Ovary (tissue), 7 donors: ENCODE measurements at regions not wholly inside any gene's neighbourhood (a gene's known extent, or its start where the extent isn't known, plus 50 kb on each side); places are given as distances from the start of the nearest gene placed in this dataset.

Source experiments
- DNase-seq, 5 donors: peaks; one replicate each; pipeline ENCODE4 v3.0.0-alpha.2; 2019 to 2020
- H3K27ac ChIP-seq, 2 donors: fragments of 200-600 bp; one replicate each; pipeline versions ENCODE4 v1.5.1 to v1.8.0; 2019 to 2022
- H3K27me3 ChIP-seq: fragments of 200-600 bp; one replicate; pipeline ENCODE4 v1.8.0; 2022
- H3K36me3 ChIP-seq: fragments of 200-600 bp; sonication (generic); one replicate; pipeline ENCODE4 v1.5.1; 2019
- H3K4me1 ChIP-seq: one replicate; pipeline ENCODE4 v1.8.1; 2013; ENCODE audit warnings: mild to moderate bottlenecking, moderate library complexity; ENCODE audit not compliant: insufficient read depth
- H3K4me3 ChIP-seq: fragments of 200-600 bp; sonication (generic); one replicate; pipeline ENCODE4 v1.5.1; 2017
- H3K9me3 ChIP-seq, 2 donors: fragments of 200-600 bp in 1 of 2; sonication (generic) in 1 of 2; one replicate each; pipeline versions ENCODE4 v1.5.1 to v1.8.1; 2013 to 2019; ENCODE audit warnings: mild to moderate bottlenecking in 1 of 2, moderate library complexity in 1 of 2
- CTCF ChIP-seq, 3 donors: fragments of 450-650 bp in 2 of 3; fragments of 200-600 bp in 1 of 3; IDR thresholded peaks; one replicate each; pipeline versions ENCODE4 v1.5.1 to v1.8.0; 2016 to 2022; ENCODE audit warnings: antibody characterized with exemption in 3 of 3, mild to moderate bottlenecking in 1 of 3
- EP300 ChIP-seq: sonication (generic); formaldehyde crosslinking; IDR thresholded peaks from one replicate; pipeline ENCODE4 v1.6.1; 2017; ENCODE audit warnings: antibody characterized with exemption
- POLR2A ChIP-seq: fragments of 450-650 bp; IDR thresholded peaks from one replicate; pipeline ENCODE4 v1.6.1; 2017; ENCODE audit warnings: antibody characterized with exemption, mild to moderate bottlenecking, moderate library complexity
- WGBS, 3 donors: extraction: QIAGEN DNeasy Blood & Tissue Kit in 1 of 3; methylation state at CpG; one replicate each; pipeline versions ENCODE4 v1.1.5 to v1.1.7; 2013 to 2017; 5-methylcytosine and 5-hydroxymethylcytosine counted together
- intact Hi-C, 4 donors: fragments of 100-400 bp; cut with DNase I; formaldehyde crosslinking; loops; one replicate each; pipeline versions ENCODE4 v1.11.0 to v1.15.1; 2022 to 2023
- donor health status: DM: no; HTN: no; CAD: no; lungs with moderate emphysema.
- donor health status: DM: no; HTN: no; CAD: no.
- donor health status: Bipolar disorder and iron deficiency.
- donor health status: DM: no; HTN: no; CAD: no.
- donor health status: DM: yes; HTN: yes; CAD: no.

DNA sequence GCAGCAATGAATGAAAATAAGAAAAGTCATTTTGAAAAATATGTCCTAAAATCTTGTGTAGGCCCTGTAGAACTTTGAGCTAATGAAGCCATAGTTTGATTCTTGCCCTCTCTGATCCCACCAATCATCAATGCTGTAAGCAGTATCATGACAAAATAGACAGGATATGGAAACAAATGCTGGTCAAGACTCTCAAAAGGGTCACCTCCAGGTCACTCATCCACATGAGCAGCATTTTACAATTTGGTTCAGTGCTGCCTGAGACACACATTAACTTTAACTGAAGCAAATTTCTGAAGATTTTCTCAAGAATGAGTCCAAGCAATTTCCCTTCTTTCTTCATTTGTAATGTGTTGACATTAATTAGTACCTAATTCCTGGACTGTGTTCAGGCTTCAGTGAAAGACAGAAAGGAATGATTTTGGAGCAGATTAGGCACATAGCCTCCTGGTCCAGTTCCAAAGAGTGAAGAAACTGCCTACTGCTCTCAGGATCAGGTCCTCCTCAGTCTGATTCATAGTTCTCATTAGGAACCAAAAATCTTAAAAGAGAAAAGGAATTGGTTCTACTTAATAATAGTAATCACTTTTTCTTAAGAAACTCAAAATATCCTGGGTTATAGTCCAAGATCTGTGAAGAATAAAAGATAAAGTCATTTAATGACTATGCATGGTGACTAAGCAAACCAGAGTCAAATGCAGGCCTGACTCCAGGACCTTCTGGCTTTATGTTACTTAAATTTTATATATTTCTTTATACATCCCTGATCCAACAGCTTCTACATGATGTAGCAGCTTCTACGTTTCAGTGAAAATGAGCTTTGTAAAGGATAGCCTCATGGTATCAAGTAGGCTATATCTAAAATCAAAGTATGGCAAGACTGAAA is 192.1 kb upstream of the RGMB start:
- WGBS, 3 donors: 82 to 92% (median 89%) methylated on average over 1 of the region's 1 CpG
- no peak for DNase-seq

DNA sequence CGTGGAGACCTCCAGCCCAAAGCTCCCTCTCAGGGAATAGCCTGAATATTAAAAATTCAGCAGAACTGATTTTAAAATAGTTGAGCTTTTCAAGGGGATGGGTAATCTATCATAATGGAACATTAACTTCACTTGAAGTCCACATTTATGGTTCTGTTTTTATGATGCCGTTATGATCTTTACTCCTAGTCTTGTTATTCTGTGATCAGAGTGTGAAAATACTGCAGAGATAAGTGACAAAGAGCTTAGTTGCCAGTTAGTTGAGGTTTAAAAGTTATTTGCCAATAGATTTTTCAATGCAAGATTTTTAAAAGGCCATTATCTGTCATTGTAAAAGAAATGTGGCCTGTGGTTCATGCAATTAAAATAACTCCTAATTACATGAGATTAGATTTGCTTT is 189.9 kb upstream of the RGMB start:
- intact Hi-C loops: no loop called here
- no peak for DNase-seq
- Histone ChIP-seq H3K9me3 (no peaks in the 10 kb centered on the region), H3K36me3 (no peaks in the 10 kb centered on the region), H3K4me1 (no peaks in the 10 kb centered on the region), H3K27me3 (no peaks in the 10 kb centered on the region), H3K27ac (no peak overlapping the region), H3K4me3 (no peak overlapping the region)
- TF ChIP-seq POLR2A (no peak), CTCF (IDR thresholded peaks at IDR 0.05) (no peak), EP300 (no peak)
- 62 to 68% (median 64%) methylated on average over 2 of the region's 2 CpGs for WGBS, 3 donors

More for the DNA sequence above, 192.1 kb upstream of the RGMB start:
- TF ChIP-seq CTCF (IDR thresholded peaks at IDR 0.05) (no peak), EP300 (no peak), POLR2A (no peak)
- H3K36me3 ChIP-seq: no peaks in the 10 kb centered on the region
- intact Hi-C loops: no loop called here
- no peaks in the 10 kb centered on the region for H3K9me3 ChIP-seq
- no peak overlapping the region for H3K27ac ChIP-seq
- no peaks in the 10 kb centered on the region for H3K27me3 ChIP-seq
- no peaks in the 10 kb centered on the region for H3K4me1 ChIP-seq
- no peak overlapping the region for H3K4me3 ChIP-seq

DNA sequence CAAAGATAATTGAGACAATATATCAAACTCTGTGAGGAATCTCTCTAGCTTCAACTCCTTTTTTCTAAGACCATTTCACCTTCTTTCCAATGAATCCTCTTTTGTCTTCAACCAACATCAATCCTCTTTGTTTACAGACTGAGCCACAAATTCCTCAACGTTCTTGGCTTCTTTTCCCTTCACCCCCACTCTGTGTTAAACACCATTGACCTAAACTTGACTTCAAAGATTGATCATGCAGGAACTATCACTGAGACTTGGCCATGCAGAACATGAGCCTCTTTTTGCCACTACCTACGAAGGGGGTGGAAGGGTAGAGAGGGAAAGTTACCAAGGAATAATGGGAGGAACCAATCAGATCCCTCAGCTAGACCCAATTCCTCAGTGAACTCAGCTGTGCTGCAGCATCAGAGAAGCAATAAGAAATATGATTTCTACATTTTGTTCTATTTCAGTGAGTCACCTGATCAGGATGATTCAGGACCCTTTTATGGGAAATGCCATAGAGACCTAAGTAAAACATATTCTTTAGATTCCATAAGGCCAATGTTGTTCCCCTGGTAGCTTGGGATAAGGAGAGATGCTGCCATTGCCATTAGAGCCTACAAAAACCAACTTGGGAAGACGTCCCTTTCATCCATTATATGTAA is 187.7 kb upstream of the RGMB start:
- DNase-seq: no peak
- TF ChIP-seq CTCF (IDR thresholded peaks at IDR 0.05) (no peak), EP300 (no peak), POLR2A (no peak)
- no peak overlapping the region for H3K27ac ChIP-seq
- no peaks in the 10 kb centered on the region for H3K27me3 ChIP-seq
- H3K9me3 ChIP-seq: no peaks in the 10 kb centered on the region
- WGBS, 3 donors: 67 to 71% (median 69%) methylated on average over 3 of the region's 3 CpGs
- no peak overlapping the region for H3K4me3 ChIP-seq
- intact Hi-C loops: no loop called here
- H3K36me3 ChIP-seq: no peaks in the 10 kb centered on the region
- no peaks in the 10 kb centered on the region for H3K4me1 ChIP-seq

GRCh38 chr5:98586581-98586980 is 186.9 kb upstream of the RGMB start:
- no peaks in the 10 kb centered on the region for H3K9me3 ChIP-seq
- no peaks in the 10 kb centered on the region for H3K36me3 ChIP-seq
- H3K27ac ChIP-seq: no peak overlapping the region
- TF ChIP-seq POLR2A: no peak
- no peak for TF ChIP-seq EP300
- TF ChIP-seq CTCF (IDR thresholded peaks at IDR 0.05): no peak
- no peaks in the 10 kb centered on the region for H3K27me3 ChIP-seq
- DNase-seq: no peak
- intact Hi-C loops: no loop called here
- 82 to 86% (median 84%) methylated on average over 4 of the region's 4 CpGs for WGBS, 3 donors
- H3K4me1 ChIP-seq: no peaks in the 10 kb centered on the region
- H3K4me3 ChIP-seq: no peak overlapping the region
